ENCODE measurements at regions not wholly inside any gene's neighbourhood (a gene's known extent, or its start where the extent isn't known, plus 50 kb on each side); places are given as distances from the start of the nearest gene placed in this dataset.
A peak's percentile ranks its signal among the peaks of the same experiment; 100 is the strongest.

DNA sequence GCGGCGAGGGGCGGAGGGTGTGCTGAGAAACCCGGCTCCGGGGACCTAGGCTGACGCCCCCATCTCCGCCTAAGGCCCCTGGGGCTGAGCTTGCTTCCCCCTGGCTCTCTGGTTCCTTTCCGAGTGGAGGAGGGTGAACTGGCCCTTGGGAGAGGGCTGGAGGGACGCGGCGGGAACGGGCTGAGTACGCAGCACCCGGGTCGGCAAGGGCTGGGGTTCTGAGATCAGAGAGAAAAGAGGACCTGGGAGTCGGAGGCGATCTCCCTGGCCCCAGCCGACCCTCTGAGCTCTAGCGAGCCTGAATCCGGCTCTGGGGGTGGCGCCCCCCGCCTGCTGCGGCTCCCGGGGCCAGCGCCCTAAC, 270.8 kb downstream of the FOXD2 start:
- H3K4me3 ChIP-seq, result peak overlapping the region; percentile 47
- TF ChIP-seq, protein P1, sequence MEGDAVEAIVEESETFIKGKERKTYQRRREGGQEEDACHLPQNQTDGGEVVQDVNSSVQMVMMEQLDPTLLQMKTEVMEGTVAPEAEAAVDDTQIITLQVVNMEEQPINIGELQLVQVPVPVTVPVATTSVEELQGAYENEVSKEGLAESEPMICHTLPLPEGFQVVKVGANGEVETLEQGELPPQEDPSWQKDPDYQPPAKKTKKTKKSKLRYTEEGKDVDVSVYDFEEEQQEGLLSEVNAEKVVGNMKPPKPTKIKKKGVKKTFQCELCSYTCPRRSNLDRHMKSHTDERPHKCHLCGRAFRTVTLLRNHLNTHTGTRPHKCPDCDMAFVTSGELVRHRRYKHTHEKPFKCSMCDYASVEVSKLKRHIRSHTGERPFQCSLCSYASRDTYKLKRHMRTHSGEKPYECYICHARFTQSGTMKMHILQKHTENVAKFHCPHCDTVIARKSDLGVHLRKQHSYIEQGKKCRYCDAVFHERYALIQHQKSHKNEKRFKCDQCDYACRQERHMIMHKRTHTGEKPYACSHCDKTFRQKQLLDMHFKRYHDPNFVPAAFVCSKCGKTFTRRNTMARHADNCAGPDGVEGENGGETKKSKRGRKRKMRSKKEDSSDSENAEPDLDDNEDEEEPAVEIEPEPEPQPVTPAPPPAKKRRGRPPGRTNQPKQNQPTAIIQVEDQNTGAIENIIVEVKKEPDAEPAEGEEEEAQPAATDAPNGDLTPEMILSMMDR (IDR thresholded peaks at IDR 0.05), result no peak
- TF ChIP-seq EP300 (IDR thresholded peaks at IDR 0.05) (no peak), POLR2AphosphoS5 (IDR thresholded peaks at IDR 0.05) (no peak), POLR2A (IDR thresholded peaks at IDR 0.05) (no peak)
- H3K27me3 ChIP-seq, result peaks cover 74% of the 10 kb centered on the region

DNA sequence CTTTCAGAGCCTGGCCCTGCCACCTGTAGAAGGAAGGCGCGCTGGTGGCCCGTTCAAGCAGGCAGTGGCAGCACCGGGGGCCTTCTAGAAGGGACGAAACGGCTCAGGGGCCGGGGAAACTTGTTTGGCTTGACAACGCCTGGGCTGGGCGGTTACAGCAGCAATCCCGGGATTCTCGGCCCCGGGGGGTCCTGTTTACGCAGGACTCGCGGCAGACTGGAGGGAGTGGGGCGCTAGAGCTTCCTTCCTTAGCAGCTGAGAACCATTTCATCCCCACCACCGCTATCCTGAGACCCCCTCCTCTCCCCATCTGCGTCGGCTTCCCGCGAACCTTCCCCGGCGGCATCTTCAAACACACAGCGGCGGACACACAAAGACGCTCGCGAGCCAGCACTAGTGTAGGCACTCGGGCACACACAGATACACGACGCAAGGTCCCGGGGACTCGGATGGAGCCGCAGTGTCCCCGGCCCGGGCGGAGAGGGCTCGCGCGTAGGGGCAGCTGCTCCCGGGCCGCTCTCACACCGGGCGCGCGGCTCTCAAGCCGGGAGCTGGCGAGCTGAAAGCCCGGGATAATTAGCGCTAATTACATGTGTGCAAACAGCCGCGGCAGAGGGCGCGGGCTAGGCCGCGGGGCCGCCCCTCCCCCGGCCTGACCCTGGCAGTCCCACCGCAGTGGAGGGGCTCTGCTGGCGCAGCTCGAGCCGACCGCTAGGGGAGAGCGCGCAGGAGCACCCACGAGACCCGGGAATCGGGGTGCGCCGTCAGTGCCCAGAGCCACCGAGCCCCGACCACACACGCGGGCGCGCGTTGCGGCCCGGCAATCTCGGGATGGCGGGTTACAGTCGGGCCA, 271.4 kb downstream of the FOXD2 start:
- Histone ChIP-seq H3K27me3 (peaks cover 78% of the 10 kb centered on the region), H3K4me1 (peaks cover 29% of the 10 kb centered on the region), H3K27ac (no peak overlapping the region), H3K9me3 (no peaks in the 10 kb centered on the region), H3K36me3 (no peaks in the 10 kb centered on the region), H3K4me3 (peak overlapping the region; percentile 47)
- DNase-seq (ENCODE audit: low spot score in 2 of 2), result peak in 1 of 2 donors; percentile 83
- WGBS, result under 1% methylated on average over 35 of the region's 82 CpGs
- TF ChIP-seq POLR2AphosphoS5 (IDR thresholded peaks at IDR 0.05), result no peak
- TF ChIP-seq, protein P1 (IDR thresholded peaks at IDR 0.05), result peak in 1 of 2 donors; percentile 31
- no peak for TF ChIP-seq POLR2A (IDR thresholded peaks at IDR 0.05)
- TF ChIP-seq EP300 (IDR thresholded peaks at IDR 0.05), result no peak

More for the DNA sequence above, 270.8 kb downstream of the FOXD2 start:
- WGBS, result 4% methylated on average over 9 of the region's 25 CpGs
- Histone ChIP-seq H3K9me3 (no peaks in the 10 kb centered on the region), H3K27ac (no peak overlapping the region), H3K36me3 (no peaks in the 10 kb centered on the region), H3K4me1 (peaks cover 34% of the 10 kb centered on the region)
- DNase-seq (ENCODE audit: low spot score in 2 of 2), result peak in 1 of 2 donors; percentile 78

DNA sequence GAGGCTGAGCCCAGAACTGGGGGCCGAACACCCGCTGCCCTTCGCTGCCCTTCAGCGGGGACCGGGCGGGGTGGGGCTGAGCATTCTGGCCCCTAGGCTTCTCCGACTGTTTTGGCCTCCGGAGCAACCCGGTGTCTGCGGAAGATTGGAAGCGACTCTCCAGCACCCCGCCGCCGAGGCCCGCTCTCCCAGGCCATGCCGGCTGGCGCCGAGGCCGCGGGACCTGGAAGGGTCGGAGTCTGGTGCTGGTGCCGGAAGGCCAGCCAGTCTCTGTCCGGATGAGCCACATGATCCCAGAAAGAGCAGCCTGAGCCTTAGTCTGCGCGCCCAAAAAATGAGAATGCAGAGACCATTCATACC, 272.0 kb downstream of the FOXD2 start:
- no peaks in the 10 kb centered on the region for H3K36me3 ChIP-seq
- peak in 1 of 2 donors; percentile 79 for DNase-seq (ENCODE audit: low spot score in 2 of 2)
- H3K27me3 ChIP-seq, result peaks cover 84% of the 10 kb centered on the region
- WGBS, result 0% methylated on average over 11 of the region's 25 CpGs
- TF ChIP-seq POLR2A (IDR thresholded peaks at IDR 0.05) (no peak), POLR2AphosphoS5 (IDR thresholded peaks at IDR 0.05) (no peak), EP300 (IDR thresholded peaks at IDR 0.05) (no peak)
- TF ChIP-seq, protein P1 (IDR thresholded peaks at IDR 0.05), result no peak
- peak overlapping the region; percentile 47 for H3K4me3 ChIP-seq
- H3K9me3 ChIP-seq, result no peaks in the 10 kb centered on the region
- H3K27ac ChIP-seq, result no peak overlapping the region
- H3K4me1 ChIP-seq, result peaks cover 29% of the 10 kb centered on the region

DNA sequence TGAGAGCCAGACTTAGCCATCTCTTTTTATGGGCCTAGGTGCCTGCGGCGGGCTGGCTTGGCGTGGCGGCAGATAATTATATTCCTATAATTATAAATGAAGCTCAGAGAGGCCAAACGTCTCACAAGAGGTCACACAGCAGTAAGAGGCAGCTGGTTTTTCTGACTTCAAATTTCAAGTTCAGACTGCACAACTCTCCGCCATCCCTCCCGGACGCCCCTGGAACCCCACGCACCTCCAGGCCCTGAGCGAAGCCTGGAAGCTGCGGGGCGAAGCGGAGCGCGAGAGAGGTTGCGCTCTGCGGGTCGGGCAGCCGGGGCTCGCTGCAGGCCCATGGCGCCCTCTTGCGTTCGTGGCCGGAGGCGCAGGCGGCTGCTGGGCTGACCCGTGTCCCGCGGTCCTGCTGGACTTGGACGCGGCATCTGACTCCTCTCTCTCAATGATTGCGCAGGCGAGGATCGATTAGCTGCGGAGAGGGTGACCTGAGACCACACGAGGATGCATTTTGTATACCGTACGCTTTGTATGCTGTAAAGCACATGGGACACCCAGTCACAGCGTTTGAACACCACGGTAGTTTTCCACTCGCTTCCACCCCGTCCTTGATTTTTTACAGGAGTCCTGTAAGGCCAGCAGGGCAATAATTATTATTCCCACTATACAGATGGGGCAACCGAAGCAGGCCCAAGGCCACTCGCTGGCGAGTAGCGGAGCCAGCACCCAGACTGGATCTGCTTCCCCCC, 272.7 kb downstream of the FOXD2 start:
- H3K9me3 ChIP-seq, result no peaks in the 10 kb centered on the region
- H3K36me3 ChIP-seq, result no peaks in the 10 kb centered on the region
- peak; percentile 81 to 90 for DNase-seq (ENCODE audit: low spot score in 2 of 2)
- peaks cover 89% of the 10 kb centered on the region for H3K27me3 ChIP-seq
- peak overlapping the region; percentile 47 for H3K4me3 ChIP-seq
- no peak overlapping the region for H3K27ac ChIP-seq
- 4% methylated on average over 18 of the region's 46 CpGs for WGBS
- no peak for TF ChIP-seq POLR2AphosphoS5 (IDR thresholded peaks at IDR 0.05)
- TF ChIP-seq, protein P1 (IDR thresholded peaks at IDR 0.05), result peak; percentile 89 to 99
- peaks cover 29% of the 10 kb centered on the region for H3K4me1 ChIP-seq

Data from suprapubic skin (tissue), 4 donors.